HepG2 (cell line): ENCODE measurements at regions not wholly inside any gene's neighbourhood (a gene's known extent, or its start where the extent isn't known, plus 50 kb on each side); places are given as distances from the start of the nearest gene placed in this dataset.

Experiments
- ATAC-seq: fragments of 200-7000 bp; cut with Tn5 transposase; 3 replicates; pipeline ENCODE4 v1.9.1; 2020; ENCODE audit warnings: mild to moderate bottlenecking, moderate library complexity
- BruUV-seq: library from RNA; stranded (reverse); fragments of 400-500 nt; replicated peaks from 2 replicates; lab custom pipeline; 2021; lab: Mats Ljungman, UMichigan
- CTCF ChIA-PET: fragments of 300-600 bp; formaldehyde crosslinking; extraction: SDS; loops from one replicate; lab custom pipeline; 2021; ENCODE audit warnings: low total read pairs, inconsistent platforms, low intra/inter-chr PET ratio; lab: Yijun Ruan, JAX
- POLR2A ChIA-PET: fragments of 350-600 bp; sonication (Branson Sonifier 250); formaldehyde crosslinking; loops from one replicate; lab custom pipeline; 2020; ENCODE audit warnings: antibody characterized with exemption, inconsistent platforms; lab: Yijun Ruan, JAX
- DNase-seq: peaks from one replicate; pipeline ENCODE4 v3.0.0-alpha.2; 2015; ENCODE audit warnings: low spot score
- FAIRE-seq: peaks from 3 replicates; lab custom pipeline; 2011; peaks lifted over from hg19 to GRCh38; lab: Jason Lieb, UNC
- H2AFZ ChIP-seq: one replicate; pipeline ENCODE4 v1.6.1; 2011; ENCODE audit warnings: low read length, inconsistent platforms
- H3K27ac ChIP-seq: fragments of 300-600 bp; 3 replicates; pipeline ENCODE4 v1.8.0; 2011; ENCODE audit warnings: mixed run types, mild to moderate bottlenecking, mixed read lengths, low read length, inconsistent platforms; ENCODE audit not compliant: insufficient read depth; ENCODE audit errors: extremely low read length
- H3K27me3 ChIP-seq, 2 experiments: fragments of 200-600 bp in 1 of 2; 2 replicates in 1 of 2; 3 replicates in 1 of 2; pipeline versions ENCODE4 v1.6.0 to v1.8.0; 2011; ENCODE audit warnings: low read length in 2 of 2, mild to moderate bottlenecking in 2 of 2, moderate library complexity in 2 of 2, inconsistent platforms in 1 of 2; ENCODE audit not compliant: insufficient read depth in 2 of 2, control insufficient read depth in 1 of 2
- H3K36me3 ChIP-seq, 2 experiments: fragments of 200-600 bp in 1 of 2; replicated peaks in 1 of 2; 2 replicates in 1 of 2; 3 replicates in 1 of 2; pipeline versions ENCODE4 v1.5.1 to v1.8.0; 2011; ENCODE audit warnings: low read length in 2 of 2, inconsistent platforms in 1 of 2; ENCODE audit not compliant: insufficient read depth in 2 of 2, control insufficient read depth in 1 of 2
- H3K4me1 ChIP-seq: 2 replicates; pipeline ENCODE4 v1.5.1; 2012; ENCODE audit warnings: low read length, inconsistent platforms; ENCODE audit not compliant: insufficient read depth
- H3K4me2 ChIP-seq: 2 replicates; pipeline ENCODE4 v1.6.0; 2011; ENCODE audit warnings: low read depth, low read length, inconsistent platforms
- H3K4me3 ChIP-seq, 3 experiments: fragments of 200-600 bp in 1 of 3; sonication (generic), shearing (Covaris generic) in 1 of 3; replicated peaks in 1 of 3; 2 replicates each; pipeline ENCODE4 v1.5.1; 2011 to 2016; ENCODE audit warnings: low read length in 3 of 3, inconsistent platforms in 2 of 3, low read depth in 2 of 3, mild to moderate bottlenecking in 2 of 3, control low read depth in 1 of 3, mixed read lengths in 1 of 3; ENCODE audit not compliant: insufficient read depth in 1 of 3
- H3K79me2 ChIP-seq: one replicate; pipeline ENCODE4 v1.6.1; 2011; ENCODE audit warnings: low read length, inconsistent platforms; ENCODE audit not compliant: insufficient read depth
- H3K9ac ChIP-seq: 2 replicates; pipeline ENCODE4 v1.6.0; 2011; ENCODE audit warnings: mild to moderate bottlenecking, low read depth, low read length, inconsistent platforms; ENCODE audit not compliant: insufficient read depth
- H3K9me3 ChIP-seq: 2 replicates; pipeline ENCODE4 v1.5.1; 2012; ENCODE audit warnings: mild to moderate bottlenecking, low read length
- H4K20me1 ChIP-seq: 2 replicates; pipeline ENCODE4 v1.6.0; 2011; ENCODE audit warnings: inconsistent platforms, mild to moderate bottlenecking, low read length, moderate library complexity; ENCODE audit not compliant: insufficient read depth
- AGO1 ChIP-seq: fragments of 200-400 bp; formaldehyde crosslinking; IDR thresholded peaks from 2 replicates; pipeline ENCODE4 v1.6.1; 2017; ENCODE audit warnings: mild to moderate bottlenecking, low read depth, low read length, moderate library complexity; ENCODE audit not compliant: poor library complexity, severe bottlenecking
- KDM1A ChIP-seq: IDR thresholded peaks from 2 replicates; pipeline ENCODE4 v1.6.1; 2016; ENCODE audit warnings: missing compliant biosample characterization
- KLF15 ChIP-seq: sonication (generic); formaldehyde crosslinking; IDR thresholded peaks from 2 replicates; pipeline ENCODE4 v1.8.1; 2023; ENCODE audit warnings: borderline replicate concordance, mild to moderate bottlenecking, inconsistent platforms, missing genetic modification reagents, mixed read lengths
- MAFF ChIP-seq: IDR thresholded peaks from 2 replicates; pipeline ENCODE4 v1.6.1; 2011; ENCODE audit warnings: low read depth, low read length, improper control_type of control experiment
- MAFK ChIP-seq, 2 experiments: IDR thresholded peaks in 1 of 2; conservative IDR thresholded peaks in 1 of 2; 2 replicates each; pipeline ENCODE4 v1.6.1; 2011; ENCODE audit warnings: improper control_type of control experiment in 2 of 2, low read length in 2 of 2
- NCOA5 ChIP-seq: sonication (generic); formaldehyde crosslinking; IDR thresholded peaks from 2 replicates; pipeline ENCODE4 v1.4.0; 2020; ENCODE audit warnings: missing genetic modification reagents
- PHF5A ChIP-seq: IDR thresholded peaks from one replicate; pipeline ENCODE4 v1.6.1; 2018; ENCODE audit warnings: low read depth, missing genetic modification reagents; ENCODE audit not compliant: unreplicated experiment
- SP1 ChIP-seq, 2 experiments: fragments of 450-650 bp in 1 of 2; sonication (generic) in 1 of 2; formaldehyde crosslinking in 1 of 2; IDR thresholded peaks; 2 replicates each; pipeline versions ENCODE4 v1.4.0 to v1.6.1; 2016 to 2020; ENCODE audit warnings: missing genetic modification reagents in 1 of 2
- ZNF138 ChIP-seq: sonication (generic); formaldehyde crosslinking; IDR thresholded peaks from 2 replicates; pipeline ENCODE4 v1.5.0; 2020; ENCODE audit warnings: mild to moderate bottlenecking, low read depth, missing genetic modification reagents
- ZNF34 ChIP-seq: sonication (generic); formaldehyde crosslinking; IDR thresholded peaks from 2 replicates; pipeline ENCODE4 v1.4.0; 2020; ENCODE audit warnings: mild to moderate bottlenecking, missing genetic modification reagents, borderline replicate concordance
- ZNF512 ChIP-seq: sonication (generic); formaldehyde crosslinking; IDR thresholded peaks from 2 replicates; pipeline ENCODE4 v1.4.0; 2020; ENCODE audit warnings: mild to moderate bottlenecking, missing genetic modification reagents
- ZNF746 ChIP-seq: sonication (generic); formaldehyde crosslinking; IDR thresholded peaks from 2 replicates; pipeline ENCODE4 v1.8.0; 2022; ENCODE audit warnings: mild to moderate bottlenecking, missing genetic modification reagents
- ZNF775 ChIP-seq: sonication (generic); formaldehyde crosslinking; IDR thresholded peaks from 2 replicates; pipeline ENCODE4 v1.4.0; 2020; ENCODE audit warnings: missing genetic modification reagents, mild to moderate bottlenecking, moderate library complexity, borderline replicate concordance
- WGBS: methylation state at CpG from one replicate; pipeline ENCODE4 v1.1.6; 2017; ENCODE audit warnings: low lambda C conversion rate; 5-methylcytosine and 5-hydroxymethylcytosine counted together
- in situ Hi-C: cut with HindIII; loops from 2 replicates; pipeline ENCODE4 v1.10.0; 2017; ENCODE audit warnings: low pct_unique_long_range_greater_than_20kb; ENCODE audit not compliant: extremely low pct_ligation_motif_present
- intact Hi-C: fragments of 100-400 bp; cut with micrococcal nuclease; formaldehyde crosslinking; loops from one replicate; pipeline ENCODE4 v1.10.0; 2022; ENCODE audit not compliant: unreplicated experiment

DNA sequence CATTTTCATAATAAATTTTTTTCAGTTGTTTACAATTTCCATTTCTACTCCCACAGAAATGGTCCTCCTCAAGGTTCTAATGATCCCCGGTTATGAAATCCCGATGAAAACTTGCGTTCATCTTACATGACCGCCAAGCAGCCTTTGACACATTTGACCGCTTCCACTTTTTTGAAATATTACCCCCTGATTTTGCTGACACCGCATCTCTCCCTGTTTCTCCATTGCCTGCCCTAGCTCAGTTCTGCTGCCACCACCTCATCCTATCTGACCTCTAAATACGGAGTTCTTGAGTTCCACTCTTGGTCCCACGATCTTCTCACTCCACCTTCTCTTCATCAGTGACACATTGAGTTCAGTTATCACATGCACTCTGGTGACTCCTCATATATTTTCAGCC, 74.1 kb downstream of the SLC35B3 start:
- H3K79me2 ChIP-seq = no peaks in the 10 kb centered on the region
- CTCF ChIA-PET = no interaction called here
- H3K27me3 ChIP-seq = no peaks in the 10 kb centered on the region
- TF ChIP-seq NCOA5 (no peak), MAFF (peak; percentile 72), ZNF512 (CRISPR knock-in tag) (no peak), AGO1 (no peak), SP1 (IDR thresholded peaks at IDR 0.05) (no peak), SP1 (CRISPR knock-in tag; IDR thresholded peaks at IDR 0.05) (no peak), KDM1A (CRISPR knock-in tag) (no peak), MAFK (conservative IDR thresholded peaks at IDR 0.05 in 1 of 2, IDR thresholded peaks at IDR 0.05 in 1 of 2; ENCODE audit: low read length in 2 of 2) (peak; percentile 78 to 91), ZNF746 (CRISPR knock-in tag) (no peak), ZNF775 (CRISPR knock-in tag) (no peak), KLF15 (CRISPR knock-in tag) (no peak), ZNF34 (CRISPR knock-in tag) (no peak), PHF5A (CRISPR knock-in tag) (no peak), ZNF138 (CRISPR knock-in tag) (no peak)
- no peaks in the 10 kb centered on the region for H3K4me1 ChIP-seq
- no peaks in the 10 kb centered on the region for H4K20me1 ChIP-seq
- in situ Hi-C loops = no loop called here
- WGBS = 35% methylated on average over 8 of the region's 8 CpGs
- intact Hi-C loops = no loop called here
- H2AFZ ChIP-seq = no peak overlapping the region
- no peaks in the 10 kb centered on the region for H3K36me3 ChIP-seq
- ATAC-seq = no peak
- no peak overlapping the region for H3K27ac ChIP-seq
- no peak overlapping the region for H3K4me3 ChIP-seq
- no peak for FAIRE-seq
- no peak overlapping the region for H3K9ac ChIP-seq
- DNase-seq = no peak
- H3K9me3 ChIP-seq = no peaks in the 10 kb centered on the region
- H3K4me2 ChIP-seq = no peak overlapping the region
- no TSS peak for BruUV-seq
- POLR2A ChIA-PET = no interaction called here
